GM12878 (cell line): ENCODE measurements at regions not wholly inside any gene's neighbourhood (a gene's known extent, or its start where the extent isn't known, plus 50 kb on each side); places are given as distances from the start of the nearest gene placed in this dataset.

Experiments
- ATAC-seq: fragments of 200-7000 bp; cut with Tn5 transposase; 3 replicates; pipeline ENCODE4 v1.9.1; 2020; ENCODE audit warnings: mild to moderate bottlenecking, moderate library complexity
- BruUV-seq: library from RNA; stranded (reverse); fragments of 400-500 nt; replicated peaks from 2 replicates; lab custom pipeline; 2021; lab: Mats Ljungman, UMichigan
- CTCF ChIA-PET: fragments of 300-600 bp; sonication (Branson Sonifier 250); formaldehyde crosslinking; extraction: SDS; loops from one replicate; lab custom pipeline; 2021; ENCODE audit warnings: inconsistent platforms; lab: Yijun Ruan, JAX
- POLR2A ChIA-PET: fragments of 350-600 bp; formaldehyde crosslinking; extraction: SDS; loops from one replicate; lab custom pipeline; 2021; ENCODE audit warnings: inconsistent platforms; lab: Charles Lee
- RAD21 ChIA-PET: fragments of 300-600 bp; sonication (Branson Sonifier 250); formaldehyde crosslinking; loops from one replicate; lab custom pipeline; 2023; ENCODE audit warnings: antibody characterized with exemption; ENCODE audit not compliant: unreplicated experiment; lab: Charles Lee
- SMC1A ChIA-PET: fragments of 300-600 bp; sonication (Branson Sonifier 250); formaldehyde crosslinking; loops from one replicate; lab custom pipeline; 2023; ENCODE audit not compliant: unreplicated experiment, uncharacterized antibody; lab: Charles Lee
- DNase-seq: peaks from one replicate; pipeline ENCODE4 v3.0.0-alpha.2; 2011; ENCODE audit warnings: low read depth, low spot score
- FAIRE-seq: peaks from 3 replicates; lab custom pipeline; 2011; peaks lifted over from hg19 to GRCh38; lab: Jason Lieb, UNC
- H2AFZ ChIP-seq: 2 replicates; pipeline ENCODE4 v1.6.0; 2011; ENCODE audit warnings: low read depth, low read length, control low read depth; ENCODE audit not compliant: control insufficient read depth
- H3K27ac ChIP-seq: 2 replicates; pipeline ENCODE4 v1.5.1; 2011; ENCODE audit warnings: control low read depth; ENCODE audit not compliant: control insufficient read depth, insufficient read depth
- H3K27me3 ChIP-seq, 2 experiments: replicated peaks in 1 of 2; 2 replicates each; pipeline versions ENCODE4 v1.6.0 to v1.6.1; 2011; ENCODE audit warnings: low read length in 1 of 2; ENCODE audit not compliant: control insufficient read depth in 2 of 2, insufficient read depth in 2 of 2
- H3K36me3 ChIP-seq, 2 experiments: 2 replicates each; pipeline ENCODE4 v1.5.1; 2011; ENCODE audit warnings: low read length in 1 of 2; ENCODE audit not compliant: control insufficient read depth in 2 of 2, insufficient read depth in 2 of 2
- H3K4me1 ChIP-seq: 2 replicates; pipeline ENCODE4 v1.6.1; 2011; ENCODE audit warnings: mild to moderate bottlenecking, low read length, moderate library complexity, mixed read lengths; ENCODE audit not compliant: control insufficient read depth, insufficient read depth
- H3K4me2 ChIP-seq: 2 replicates; pipeline ENCODE4 v1.6.0; 2011; ENCODE audit warnings: control low read depth; ENCODE audit not compliant: control insufficient read depth, insufficient read depth
- H3K4me3 ChIP-seq: fragments of 200-600 bp; sonication (generic); 2 replicates; pipeline ENCODE4 v1.5.1; 2016
- H3K79me2 ChIP-seq: 2 replicates; pipeline ENCODE4 v1.6.0; 2011; ENCODE audit warnings: low read length; ENCODE audit not compliant: control insufficient read depth, insufficient read depth
- H3K9ac ChIP-seq: 2 replicates; pipeline ENCODE4 v1.8.0; 2011; ENCODE audit warnings: low read length, control low read depth, mixed read lengths; ENCODE audit not compliant: control insufficient read depth, insufficient read depth
- H3K9me3 ChIP-seq: replicated peaks from 3 replicates; pipeline ENCODE4 v1.5.1; 2011; ENCODE audit warnings: mild to moderate bottlenecking, low read length; ENCODE audit not compliant: control insufficient read depth, insufficient read depth
- H4K20me1 ChIP-seq: 2 replicates; pipeline ENCODE4 v1.6.0; 2011; ENCODE audit not compliant: control insufficient read depth, insufficient read depth
- NR2C1 ChIP-seq: fragments of 450-650 bp; IDR thresholded peaks from 2 replicates; pipeline ENCODE4 v1.6.1; 2017; ENCODE audit warnings: antibody characterized with exemption, mild to moderate bottlenecking, moderate library complexity
- SRF ChIP-seq, 2 experiments: IDR thresholded peaks; 2 replicates each; pipeline ENCODE4 v1.6.1; 2011; ENCODE audit warnings: low read depth in 2 of 2, low read length in 2 of 2, mild to moderate bottlenecking in 1 of 2, moderate library complexity in 1 of 2
- WGBS: methylation state at CpG from one replicate; pipeline ENCODE4 v1.1.6; 2016; ENCODE audit warnings: low lambda C conversion rate; ENCODE audit not compliant: insufficient replicate concordance, insufficient coverage; ENCODE audit errors: missing lambda C conversion rate; 5-methylcytosine and 5-hydroxymethylcytosine counted together
- in situ Hi-C: fragments of 300-500 bp; cut with MboI; formaldehyde crosslinking; loops from 9 replicates; pipeline ENCODE4 v1.14.3; 2018; ENCODE audit warnings: mixed read lengths
- intact Hi-C: fragments of 100-400 bp; cut with micrococcal nuclease; formaldehyde crosslinking; loops from one replicate; pipeline ENCODE4 v1.14.2; 2022; ENCODE audit not compliant: unreplicated experiment
- TF ChIP-seq, protein P1 (sequence below): fragments of 450-650 bp; IDR thresholded peaks from 2 replicates; pipeline ENCODE4 v1.6.1; 2016; ENCODE audit warnings: mild to moderate bottlenecking, moderate library complexity, borderline replicate concordance
- TF ChIP-seq, protein P2 (sequence below): fragments of 450-650 bp; IDR thresholded peaks from 2 replicates; pipeline ENCODE4 v1.6.1; 2016; ENCODE audit warnings: mild to moderate bottlenecking

DNA sequence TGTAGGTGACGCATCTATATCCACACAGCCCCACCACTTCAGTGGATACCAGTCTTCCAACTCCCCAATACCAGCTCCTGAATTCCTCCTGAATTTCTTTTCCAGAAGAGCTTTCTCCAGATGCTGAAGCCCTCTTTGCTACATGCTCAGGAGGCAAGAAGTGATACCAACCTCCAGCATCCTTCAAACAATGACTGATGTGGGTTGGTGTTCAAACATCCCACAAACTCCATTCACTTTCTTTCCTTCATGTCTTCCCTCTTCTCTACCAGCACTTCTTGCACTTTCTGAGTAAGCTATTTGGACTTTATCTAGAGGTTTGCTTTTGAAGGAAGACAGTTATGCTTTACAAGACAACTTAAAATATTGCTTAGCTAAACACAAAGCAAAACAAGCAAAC lies 179.9 kb upstream of the RORB start:
- no peak overlapping the region for H3K4me3 ChIP-seq
- H4K20me1 ChIP-seq = no peaks in the 10 kb centered on the region
- in situ Hi-C loops = no loop called here
- no peaks in the 10 kb centered on the region for H3K9me3 ChIP-seq
- WGBS = 38% methylated on average over 1 of the region's 1 CpG
- ATAC-seq = no peak
- no peak for DNase-seq
- no peak overlapping the region for H3K9ac ChIP-seq
- FAIRE-seq = no peak
- H3K36me3 ChIP-seq = no peaks in the 10 kb centered on the region
- BruUV-seq = no TSS peak
- no peaks in the 10 kb centered on the region for H3K4me1 ChIP-seq
- H3K27ac ChIP-seq = no peak overlapping the region
- H2AFZ ChIP-seq = no peak overlapping the region
- H3K79me2 ChIP-seq = no peaks in the 10 kb centered on the region
- H3K27me3 ChIP-seq = no peaks in the 10 kb centered on the region
- no peak overlapping the region for H3K4me2 ChIP-seq
- TF ChIP-seq NR2C1 (no peak), SRF (IDR thresholded peaks at IDR 0.05; ENCODE audit: low read depth in 2 of 2, low read length in 2 of 2) (no peak)
- TF ChIP-seq, protein P1, sequence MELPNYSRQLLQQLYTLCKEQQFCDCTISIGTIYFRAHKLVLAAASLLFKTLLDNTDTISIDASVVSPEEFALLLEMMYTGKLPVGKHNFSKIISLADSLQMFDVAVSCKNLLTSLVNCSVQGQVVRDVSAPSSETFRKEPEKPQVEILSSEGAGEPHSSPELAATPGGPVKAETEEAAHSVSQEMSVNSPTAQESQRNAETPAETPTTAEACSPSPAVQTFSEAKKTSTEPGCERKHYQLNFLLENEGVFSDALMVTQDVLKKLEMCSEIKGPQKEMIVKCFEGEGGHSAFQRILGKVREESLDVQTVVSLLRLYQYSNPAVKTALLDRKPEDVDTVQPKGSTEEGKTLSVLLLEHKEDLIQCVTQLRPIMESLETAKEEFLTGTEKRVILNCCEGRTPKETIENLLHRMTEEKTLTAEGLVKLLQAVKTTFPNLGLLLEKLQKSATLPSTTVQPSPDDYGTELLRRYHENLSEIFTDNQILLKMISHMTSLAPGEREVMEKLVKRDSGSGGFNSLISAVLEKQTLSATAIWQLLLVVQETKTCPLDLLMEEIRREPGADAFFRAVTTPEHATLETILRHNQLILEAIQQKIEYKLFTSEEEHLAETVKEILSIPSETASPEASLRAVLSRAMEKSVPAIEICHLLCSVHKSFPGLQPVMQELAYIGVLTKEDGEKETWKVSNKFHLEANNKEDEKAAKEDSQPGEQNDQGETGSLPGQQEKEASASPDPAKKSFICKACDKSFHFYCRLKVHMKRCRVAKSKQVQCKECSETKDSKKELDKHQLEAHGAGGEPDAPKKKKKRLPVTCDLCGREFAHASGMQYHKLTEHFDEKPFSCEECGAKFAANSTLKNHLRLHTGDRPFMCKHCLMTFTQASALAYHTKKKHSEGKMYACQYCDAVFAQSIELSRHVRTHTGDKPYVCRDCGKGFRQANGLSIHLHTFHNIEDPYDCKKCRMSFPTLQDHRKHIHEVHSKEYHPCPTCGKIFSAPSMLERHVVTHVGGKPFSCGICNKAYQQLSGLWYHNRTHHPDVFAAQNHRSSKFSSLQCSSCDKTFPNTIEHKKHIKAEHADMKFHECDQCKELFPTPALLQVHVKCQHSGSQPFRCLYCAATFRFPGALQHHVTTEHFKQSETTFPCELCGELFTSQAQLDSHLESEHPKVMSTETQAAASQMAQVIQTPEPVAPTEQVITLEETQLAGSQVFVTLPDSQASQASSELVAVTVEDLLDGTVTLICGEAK = no peak
- TF ChIP-seq, protein P2, sequence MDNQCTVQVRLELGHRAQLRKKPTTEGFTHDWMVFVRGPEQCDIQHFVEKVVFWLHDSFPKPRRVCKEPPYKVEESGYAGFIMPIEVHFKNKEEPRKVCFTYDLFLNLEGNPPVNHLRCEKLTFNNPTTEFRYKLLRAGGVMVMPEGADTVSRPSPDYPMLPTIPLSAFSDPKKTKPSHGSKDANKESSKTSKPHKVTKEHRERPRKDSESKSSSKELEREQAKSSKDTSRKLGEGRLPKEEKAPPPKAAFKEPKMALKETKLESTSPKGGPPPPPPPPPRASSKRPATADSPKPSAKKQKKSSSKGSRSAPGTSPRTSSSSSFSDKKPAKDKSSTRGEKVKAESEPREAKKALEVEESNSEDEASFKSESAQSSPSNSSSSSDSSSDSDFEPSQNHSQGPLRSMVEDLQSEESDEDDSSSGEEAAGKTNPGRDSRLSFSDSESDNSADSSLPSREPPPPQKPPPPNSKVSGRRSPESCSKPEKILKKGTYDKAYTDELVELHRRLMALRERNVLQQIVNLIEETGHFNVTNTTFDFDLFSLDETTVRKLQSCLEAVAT = no peak
- RAD21 ChIA-PET = no interaction called here
- CTCF ChIA-PET = no interaction called here
- POLR2A ChIA-PET = no interaction called here
- intact Hi-C loops = no loop called here
- SMC1A ChIA-PET = interaction anchor here (0.8 kb wide), 1 partner anchor 9 kb away, joined by 3 read pairs; no protein-coding TSS in a partner anchor
